HepG2 (cell line): ENCODE measurements at regions not wholly inside any gene's neighbourhood (a gene's known extent, or its start where the extent isn't known, plus 50 kb on each side); places are given as distances from the start of the nearest gene placed in this dataset.

ENCODE experiments used
- ESRRA ChIP-seq: sonication (generic); formaldehyde crosslinking; IDR thresholded peaks from 2 replicates; pipeline ENCODE4 v1.5.1; 2020; ENCODE audit warnings: mild to moderate bottlenecking, low read depth, missing genetic modification reagents
- GABPA ChIP-seq, 2 experiments: IDR thresholded peaks; 2 replicates each; pipeline ENCODE4 v1.6.1; 2011 to 2016; ENCODE audit warnings: low read depth in 2 of 2, low read length in 1 of 2, missing biosample characterization in 1 of 2, missing genetic modification characterization in 1 of 2
- NBN ChIP-seq: fragments of 450-650 bp; conservative IDR thresholded peaks from 2 replicates; pipeline ENCODE4 v1.6.1; 2017
- NFIC ChIP-seq: IDR thresholded peaks from 2 replicates; pipeline ENCODE4 v1.6.1; 2012; ENCODE audit warnings: mild to moderate bottlenecking, low read length, inconsistent platforms
- NFYC ChIP-seq: IDR thresholded peaks from 2 replicates; pipeline ENCODE4 v1.6.1; 2016; ENCODE audit warnings: missing genetic modification reagents, missing compliant biosample characterization
- PHF8 ChIP-seq: sonication (generic); formaldehyde crosslinking; IDR thresholded peaks from 2 replicates; pipeline ENCODE4 v1.5.0; 2020; ENCODE audit warnings: missing genetic modification reagents
- SRSF9 ChIP-seq: fragments of 200-400 bp; formaldehyde crosslinking; IDR thresholded peaks from 2 replicates; pipeline ENCODE4 v1.6.1; 2018; ENCODE audit warnings: borderline replicate concordance, mild to moderate bottlenecking, low read depth, low read length; ENCODE audit not compliant: insufficient read depth, poor library complexity, severe bottlenecking
- ZMAT3 ChIP-seq: sonication (generic); formaldehyde crosslinking; conservative IDR thresholded peaks from 2 replicates; pipeline ENCODE4 v1.7.0; 2021; ENCODE audit warnings: missing genetic modification reagents
- ZNF251 ChIP-seq: sonication (generic); formaldehyde crosslinking; IDR thresholded peaks from 2 replicates; pipeline ENCODE4 v1.9.0; 2021; ENCODE audit warnings: mild to moderate bottlenecking, missing genetic modification reagents
- ZNF337 ChIP-seq: sonication (generic); formaldehyde crosslinking; IDR thresholded peaks from 2 replicates; pipeline ENCODE4 v1.5.1; 2020; ENCODE audit warnings: missing genetic modification reagents, low read depth, mild to moderate bottlenecking, borderline replicate concordance
- ZNF484 ChIP-seq: sonication (generic); formaldehyde crosslinking; IDR thresholded peaks from 2 replicates; pipeline ENCODE4 v1.5.1; 2020; ENCODE audit warnings: mild to moderate bottlenecking, low read depth, missing genetic modification reagents, borderline replicate concordance
- TF ChIP-seq, protein P1 (sequence below): sonication (generic); formaldehyde crosslinking; IDR thresholded peaks from 2 replicates; pipeline ENCODE4 v1.4.0; 2020; ENCODE audit warnings: missing genetic modification reagents
- TF ChIP-seq, protein P2 (sequence below): sonication (generic); formaldehyde crosslinking; IDR thresholded peaks from 2 replicates; pipeline ENCODE4 v1.4.0; 2020; ENCODE audit warnings: missing genetic modification reagents
- TF ChIP-seq, protein P3 (sequence below): sonication (generic); formaldehyde crosslinking; IDR thresholded peaks from 2 replicates; pipeline ENCODE4 v1.4.0; 2020; ENCODE audit warnings: missing genetic modification reagents

DNA sequence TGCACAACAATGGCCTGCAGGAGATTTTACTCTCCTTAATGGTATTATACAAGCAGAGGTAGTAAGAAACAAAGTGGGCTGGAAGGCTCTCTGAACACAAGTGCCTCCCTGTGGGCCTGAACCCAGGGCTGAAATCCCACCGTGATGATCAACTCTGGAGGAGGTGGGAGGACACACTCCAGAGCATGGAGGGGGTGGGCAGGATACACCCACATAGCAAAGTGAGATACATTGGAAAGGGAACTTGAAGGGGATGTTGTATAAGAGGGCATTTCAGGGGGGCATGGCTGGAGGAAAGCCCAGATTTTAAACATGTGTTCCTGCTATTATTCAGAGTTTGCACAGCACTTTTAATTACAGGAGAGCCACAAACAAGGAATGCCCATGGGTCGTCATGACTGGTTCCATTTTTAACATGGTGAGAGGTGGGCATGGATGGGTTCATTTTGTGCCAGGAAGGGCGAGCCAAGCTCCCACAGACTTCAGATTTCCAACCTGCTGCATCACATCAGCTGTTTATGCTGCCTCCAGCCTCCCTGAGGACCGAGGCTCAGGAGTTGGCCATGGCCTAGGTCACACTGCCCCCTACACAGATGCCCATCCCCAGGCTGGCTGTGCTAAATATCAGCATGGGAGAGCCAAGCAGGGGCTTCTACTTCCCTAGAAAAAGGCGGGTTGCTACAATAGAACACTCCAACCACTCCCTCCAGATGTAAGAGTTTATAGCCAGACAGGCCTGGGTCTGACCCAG, 416.2 kb upstream of the ID2 start:
- TF ChIP-seq, protein P1, sequence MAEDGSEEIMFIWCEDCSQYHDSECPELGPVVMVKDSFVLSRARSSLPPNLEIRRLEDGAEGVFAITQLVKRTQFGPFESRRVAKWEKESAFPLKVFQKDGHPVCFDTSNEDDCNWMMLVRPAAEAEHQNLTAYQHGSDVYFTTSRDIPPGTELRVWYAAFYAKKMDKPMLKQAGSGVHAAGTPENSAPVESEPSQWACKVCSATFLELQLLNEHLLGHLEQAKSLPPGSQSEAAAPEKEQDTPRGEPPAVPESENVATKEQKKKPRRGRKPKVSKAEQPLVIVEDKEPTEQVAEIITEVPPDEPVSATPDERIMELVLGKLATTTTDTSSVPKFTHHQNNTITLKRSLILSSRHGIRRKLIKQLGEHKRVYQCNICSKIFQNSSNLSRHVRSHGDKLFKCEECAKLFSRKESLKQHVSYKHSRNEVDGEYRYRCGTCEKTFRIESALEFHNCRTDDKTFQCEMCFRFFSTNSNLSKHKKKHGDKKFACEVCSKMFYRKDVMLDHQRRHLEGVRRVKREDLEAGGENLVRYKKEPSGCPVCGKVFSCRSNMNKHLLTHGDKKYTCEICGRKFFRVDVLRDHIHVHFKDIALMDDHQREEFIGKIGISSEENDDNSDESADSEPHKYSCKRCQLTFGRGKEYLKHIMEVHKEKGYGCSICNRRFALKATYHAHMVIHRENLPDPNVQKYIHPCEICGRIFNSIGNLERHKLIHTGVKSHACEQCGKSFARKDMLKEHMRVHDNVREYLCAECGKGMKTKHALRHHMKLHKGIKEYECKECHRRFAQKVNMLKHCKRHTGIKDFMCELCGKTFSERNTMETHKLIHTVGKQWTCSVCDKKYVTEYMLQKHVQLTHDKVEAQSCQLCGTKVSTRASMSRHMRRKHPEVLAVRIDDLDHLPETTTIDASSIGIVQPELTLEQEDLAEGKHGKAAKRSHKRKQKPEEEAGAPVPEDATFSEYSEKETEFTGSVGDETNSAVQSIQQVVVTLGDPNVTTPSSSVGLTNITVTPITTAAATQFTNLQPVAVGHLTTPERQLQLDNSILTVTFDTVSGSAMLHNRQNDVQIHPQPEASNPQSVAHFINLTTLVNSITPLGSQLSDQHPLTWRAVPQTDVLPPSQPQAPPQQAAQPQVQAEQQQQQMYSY (CRISPR knock-in tag), result no peak
- TF ChIP-seq GABPA (IDR thresholded peaks at IDR 0.05; ENCODE audit: low read depth, low read length) (no peak), GABPA (CRISPR knock-in tag; IDR thresholded peaks at IDR 0.05; ENCODE audit: low read depth) (no peak), NFIC (no peak), PHF8 (CRISPR knock-in tag) (no peak), ZNF251 (CRISPR knock-in tag) (no peak), NBN (no peak), ZNF484 (CRISPR knock-in tag) (no peak), ESRRA (CRISPR knock-in tag) (no peak), SRSF9 (no peak), ZNF337 (CRISPR knock-in tag) (no peak), NFYC (CRISPR knock-in tag) (no peak), ZMAT3 (no peak)
- TF ChIP-seq, protein P2, sequence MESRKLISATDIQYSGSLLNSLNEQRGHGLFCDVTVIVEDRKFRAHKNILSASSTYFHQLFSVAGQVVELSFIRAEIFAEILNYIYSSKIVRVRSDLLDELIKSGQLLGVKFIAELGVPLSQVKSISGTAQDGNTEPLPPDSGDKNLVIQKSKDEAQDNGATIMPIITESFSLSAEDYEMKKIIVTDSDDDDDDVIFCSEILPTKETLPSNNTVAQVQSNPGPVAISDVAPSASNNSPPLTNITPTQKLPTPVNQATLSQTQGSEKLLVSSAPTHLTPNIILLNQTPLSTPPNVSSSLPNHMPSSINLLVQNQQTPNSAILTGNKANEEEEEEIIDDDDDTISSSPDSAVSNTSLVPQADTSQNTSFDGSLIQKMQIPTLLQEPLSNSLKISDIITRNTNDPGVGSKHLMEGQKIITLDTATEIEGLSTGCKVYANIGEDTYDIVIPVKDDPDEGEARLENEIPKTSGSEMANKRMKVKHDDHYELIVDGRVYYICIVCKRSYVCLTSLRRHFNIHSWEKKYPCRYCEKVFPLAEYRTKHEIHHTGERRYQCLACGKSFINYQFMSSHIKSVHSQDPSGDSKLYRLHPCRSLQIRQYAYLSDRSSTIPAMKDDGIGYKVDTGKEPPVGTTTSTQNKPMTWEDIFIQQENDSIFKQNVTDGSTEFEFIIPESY (CRISPR knock-in tag), result no peak
- TF ChIP-seq, protein P3, sequence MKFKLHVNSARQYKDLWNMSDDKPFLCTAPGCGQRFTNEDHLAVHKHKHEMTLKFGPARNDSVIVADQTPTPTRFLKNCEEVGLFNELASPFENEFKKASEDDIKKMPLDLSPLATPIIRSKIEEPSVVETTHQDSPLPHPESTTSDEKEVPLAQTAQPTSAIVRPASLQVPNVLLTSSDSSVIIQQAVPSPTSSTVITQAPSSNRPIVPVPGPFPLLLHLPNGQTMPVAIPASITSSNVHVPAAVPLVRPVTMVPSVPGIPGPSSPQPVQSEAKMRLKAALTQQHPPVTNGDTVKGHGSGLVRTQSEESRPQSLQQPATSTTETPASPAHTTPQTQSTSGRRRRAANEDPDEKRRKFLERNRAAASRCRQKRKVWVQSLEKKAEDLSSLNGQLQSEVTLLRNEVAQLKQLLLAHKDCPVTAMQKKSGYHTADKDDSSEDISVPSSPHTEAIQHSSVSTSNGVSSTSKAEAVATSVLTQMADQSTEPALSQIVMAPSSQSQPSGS (CRISPR knock-in tag), result no peak
